IMR-90 (cell line): ENCODE measurements at regions not wholly inside any gene's neighbourhood (a gene's known extent, or its start where the extent isn't known, plus 50 kb on each side); places are given as distances from the start of the nearest gene placed in this dataset.

ENCODE experiments used
- ATAC-seq: fragments of 200-7000 bp; cut with Tn5 transposase; 2 replicates; pipeline ENCODE4 v1.9.1; 2020; ENCODE audit warnings: low read depth, mild to moderate bottlenecking, moderate library complexity
- BruUV-seq: library from RNA; stranded (reverse); fragments of 400-500 nt; replicated peaks from 2 replicates; lab custom pipeline; 2021; lab: Mats Ljungman, UMichigan
- CTCF ChIA-PET: fragments of 300-600 bp; formaldehyde crosslinking; extraction: SDS; loops from one replicate; lab custom pipeline; 2021; ENCODE audit warnings: antibody characterized with exemption; lab: Yijun Ruan, JAX
- POLR2A ChIA-PET: fragments of 300-600 bp; sonication (Branson Sonifier 250); formaldehyde crosslinking; loops from one replicate; lab custom pipeline; 2022; ENCODE audit warnings: antibody characterized with exemption; ENCODE audit not compliant: unreplicated experiment; lab: Charles Lee
- DNase-seq: peaks from one replicate; pipeline ENCODE4 v3.0.0; 2013
- H2AFZ ChIP-seq: replicated peaks from 2 replicates; pipeline ENCODE3; 2013; ENCODE audit warnings: low read length, mild to moderate bottlenecking; ENCODE audit not compliant: poor library complexity
- H2AK5ac ChIP-seq: 2 replicates; pipeline ENCODE4 v1.6.1; 2013; ENCODE audit warnings: low read depth, low read length, inconsistent platforms
- H2AK9ac ChIP-seq: replicated peaks from 2 replicates; pipeline ENCODE3; 2013; ENCODE audit warnings: mild to moderate bottlenecking, low read depth, low read length, moderate library complexity; ENCODE audit not compliant: poor library complexity
- H2BK120ac ChIP-seq: 2 replicates; pipeline ENCODE4 v1.6.1; 2013; ENCODE audit warnings: low read depth, low read length, inconsistent platforms
- H2BK15ac ChIP-seq: 3 replicates; pipeline ENCODE4 v1.6.1; 2013; ENCODE audit warnings: low read depth, low read length, inconsistent platforms
- H2BK20ac ChIP-seq: 2 replicates; pipeline ENCODE4 v1.6.1; 2013; ENCODE audit warnings: low read depth, mild to moderate bottlenecking, inconsistent platforms, low read length, moderate library complexity
- H2BK5ac ChIP-seq: 2 replicates; pipeline ENCODE4 v1.6.1; 2013; ENCODE audit warnings: mild to moderate bottlenecking, low read depth, low read length, inconsistent platforms; ENCODE audit not compliant: poor library complexity, severe bottlenecking
- H3K14ac ChIP-seq: replicated peaks from 2 replicates; pipeline ENCODE4 v1.6.1; 2013; ENCODE audit warnings: low read depth, low read length, inconsistent platforms
- H3K18ac ChIP-seq: 2 replicates; pipeline ENCODE4 v1.6.1; 2013; ENCODE audit warnings: low read depth, low read length, control low read depth
- H3K23ac ChIP-seq: 2 replicates; pipeline ENCODE4 v1.6.1; 2013; ENCODE audit warnings: low read depth, low read length, inconsistent platforms
- H3K27ac ChIP-seq: 2 replicates; pipeline ENCODE4 v1.5.1; 2013; ENCODE audit warnings: mild to moderate bottlenecking, control low read depth, low read length; ENCODE audit not compliant: insufficient read depth
- H3K27me3 ChIP-seq: 2 replicates; pipeline ENCODE4 v1.6.1; 2013; ENCODE audit warnings: low read length; ENCODE audit not compliant: control insufficient read depth, insufficient read depth
- H3K36me3 ChIP-seq: 2 replicates; pipeline ENCODE4 v1.6.1; 2013; ENCODE audit warnings: low read length, mixed read lengths; ENCODE audit not compliant: control insufficient read depth, insufficient read depth
- H3K4ac ChIP-seq: 2 replicates; pipeline ENCODE4 v1.6.1; 2013; ENCODE audit warnings: low read depth, low read length, inconsistent platforms
- H3K4me1 ChIP-seq: 2 replicates; pipeline ENCODE4 v1.6.1; 2013; ENCODE audit warnings: low read length, mixed read lengths; ENCODE audit not compliant: control insufficient read depth, insufficient read depth
- H3K4me2 ChIP-seq: 2 replicates; pipeline ENCODE4 v1.6.1; 2013; ENCODE audit warnings: low read depth, mild to moderate bottlenecking, control low read depth, low read length, moderate library complexity
- H3K4me3 ChIP-seq: 2 replicates; pipeline ENCODE4 v1.5.1; 2013; ENCODE audit warnings: low read depth, mild to moderate bottlenecking, control low read depth, low read length, moderate library complexity; ENCODE audit not compliant: insufficient read depth
- H3K56ac ChIP-seq: 2 replicates; pipeline ENCODE4 v1.6.1; 2013; ENCODE audit warnings: low read length, inconsistent platforms; ENCODE audit not compliant: insufficient read depth; ENCODE audit errors: extremely low read depth
- H3K79me1 ChIP-seq, 2 experiments: 2 replicates each; pipeline ENCODE4 v1.6.1; 2013; ENCODE audit warnings: low read length in 2 of 2, inconsistent platforms in 1 of 2, low read depth in 1 of 2
- H3K9ac ChIP-seq: 2 replicates; pipeline ENCODE4 v1.6.1; 2013; ENCODE audit warnings: low read depth, low read length, control low read depth
- H3K9me1 ChIP-seq: 2 replicates; pipeline ENCODE4 v1.6.1; 2013; ENCODE audit warnings: low read length, inconsistent platforms; ENCODE audit not compliant: insufficient read depth
- H3K9me3 ChIP-seq: 2 replicates; pipeline ENCODE4 v1.6.1; 2013; ENCODE audit warnings: low read length; ENCODE audit not compliant: control insufficient read depth, insufficient read depth
- H4K20me1 ChIP-seq: 2 replicates; pipeline ENCODE4 v1.6.1; 2013; ENCODE audit warnings: low read length, inconsistent platforms; ENCODE audit not compliant: insufficient read depth
- H4K5ac ChIP-seq: 2 replicates; pipeline ENCODE4 v1.6.1; 2013; ENCODE audit warnings: mild to moderate bottlenecking, low read depth, low read length, control low read depth
- H4K8ac ChIP-seq, 2 experiments: 2 replicates each; pipeline ENCODE4 v1.6.1; 2013; ENCODE audit warnings: low read depth in 2 of 2, low read length in 2 of 2, control low read depth in 1 of 2, inconsistent platforms in 1 of 2
- H4K91ac ChIP-seq: 2 replicates; pipeline ENCODE4 v1.6.1; 2013; ENCODE audit warnings: low read depth, low read length, inconsistent platforms; ENCODE audit not compliant: insufficient read depth
- BHLHE40 ChIP-seq: fragments of 150-350 bp; IDR thresholded peaks from 2 replicates; pipeline ENCODE4 v1.6.1; 2016; ENCODE audit warnings: mild to moderate bottlenecking, low read depth, low read length
- CEBPB ChIP-seq: IDR thresholded peaks from 2 replicates; pipeline ENCODE4 v1.6.1; 2012; ENCODE audit warnings: low read depth, low read length, improper control_type of control experiment
- CHD1 ChIP-seq: IDR thresholded peaks from 2 replicates; pipeline ENCODE4 v1.6.1; 2012; ENCODE audit warnings: low read depth, low read length, improper control_type of control experiment
- FOS ChIP-seq: fragments of 150-350 bp; IDR thresholded peaks from 2 replicates; pipeline ENCODE4 v1.6.1; 2016; ENCODE audit warnings: low read depth, low read length
- MAFK ChIP-seq: IDR thresholded peaks from 2 replicates; pipeline ENCODE4 v1.6.1; 2012; ENCODE audit warnings: low read depth, low read length, improper control_type of control experiment
- MAZ ChIP-seq: IDR thresholded peaks from 2 replicates; pipeline ENCODE4 v1.6.1; 2012; ENCODE audit warnings: low read depth, mild to moderate bottlenecking, low read length, improper control_type of control experiment, moderate library complexity, borderline replicate concordance
- MXI1 ChIP-seq: IDR thresholded peaks from 2 replicates; pipeline ENCODE4 v1.6.1; 2012; ENCODE audit warnings: low read depth, mild to moderate bottlenecking, low read length, moderate library complexity, borderline replicate concordance
- NFE2L2 ChIP-seq: fragments of 150-350 bp; IDR thresholded peaks from 2 replicates; pipeline ENCODE4 v1.6.1; 2016; ENCODE audit warnings: low read depth, mild to moderate bottlenecking, low read length
- POLR2A ChIP-seq: IDR thresholded peaks from 2 replicates; pipeline ENCODE4 v1.6.1; 2012; ENCODE audit warnings: mild to moderate bottlenecking, low read depth, low read length
- RAD21 ChIP-seq: IDR thresholded peaks from 2 replicates; pipeline ENCODE4 v1.6.1; 2012; ENCODE audit warnings: low read length, improper control_type of control experiment
- RCOR1 ChIP-seq: IDR thresholded peaks from 2 replicates; pipeline ENCODE4 v1.6.1; 2012; ENCODE audit warnings: mild to moderate bottlenecking, low read length, improper control_type of control experiment; ENCODE audit not compliant: insufficient replicate concordance
- RFX5 ChIP-seq: IDR thresholded peaks from 2 replicates; pipeline ENCODE4 v1.8.0; 2012; ENCODE audit warnings: low read depth, mild to moderate bottlenecking, low read length, moderate library complexity
- SMC3 ChIP-seq: fragments of 150-350 bp; IDR thresholded peaks from 2 replicates; pipeline ENCODE4 v1.6.1; 2016; ENCODE audit warnings: low read depth, mild to moderate bottlenecking, antibody characterized with exemption, low read length, moderate library complexity
- dilution Hi-C: fragments of 300-500 bp; cut with HindIII; formaldehyde crosslinking; loops from one replicate; pipeline ENCODE4 v1.14.3; 2018; ENCODE audit warnings: low sequenced_read_pairs; ENCODE audit not compliant: unreplicated experiment
- in situ Hi-C: fragments of 300-500 bp; cut with MboI; formaldehyde crosslinking; loops from 3 replicates; pipeline ENCODE4 v1.14.3; 2019; ENCODE audit warnings: low sequenced_read_pairs, inconsistent platforms, mixed read lengths
- intact Hi-C: fragments of 100-400 bp; cut with micrococcal nuclease; formaldehyde crosslinking; loops from 2 replicates; pipeline ENCODE4 v1.10.0; 2022
- TF ChIP-seq, protein P1 (sequence below): fragments of 150-350 bp; IDR thresholded peaks from 2 replicates; pipeline ENCODE4 v1.6.1; 2016; ENCODE audit warnings: low read depth, mild to moderate bottlenecking, low read length, moderate library complexity, borderline replicate concordance
- TF ChIP-seq, protein P2 (sequence below): conservative IDR thresholded peaks from 2 replicates; pipeline ENCODE4 v1.5.1; 2012; ENCODE audit warnings: mild to moderate bottlenecking, low read depth, low read length, improper control_type of control experiment
- TF ChIP-seq, protein P3 (sequence below): fragments of 150-350 bp; IDR thresholded peaks from 2 replicates; pipeline ENCODE4 v1.6.1; 2017; ENCODE audit warnings: mild to moderate bottlenecking, antibody characterized with exemption, low read length, low read depth

DNA sequence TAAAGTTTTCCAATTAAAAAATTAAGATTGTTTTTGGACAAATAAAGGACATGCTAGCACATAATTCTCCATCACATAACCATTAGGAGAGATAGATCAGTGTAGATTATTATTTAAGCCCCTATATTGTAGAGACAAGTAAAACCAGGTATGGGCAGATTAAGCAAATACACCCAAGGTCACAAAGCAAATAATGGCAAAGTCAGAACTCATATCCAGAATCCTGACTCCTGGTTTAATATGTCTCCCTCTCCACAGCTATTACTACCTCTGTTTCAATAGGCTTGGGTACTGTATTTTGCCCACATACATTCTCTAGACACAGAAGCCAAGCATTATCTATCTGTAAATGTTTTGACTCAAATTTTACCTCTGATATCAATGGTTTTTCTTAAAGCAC is 282.3 kb downstream of the EPHA4 start:
- no peak overlapping the region for H2AFZ ChIP-seq
- ATAC-seq, result no peak
- dilution Hi-C loops, result no loop called here
- peaks cover 2% of the 10 kb centered on the region; the same call in 1 of the 2 replicates for H3K27me3 ChIP-seq
- H3K4ac ChIP-seq, result no peak overlapping the region
- no peak overlapping the region for H2BK120ac ChIP-seq
- no peaks in the 10 kb centered on the region for H4K20me1 ChIP-seq
- H3K56ac ChIP-seq, result no peak overlapping the region
- no peak overlapping the region for H2BK20ac ChIP-seq
- no peaks in the 10 kb centered on the region for H3K79me1 ChIP-seq
- no peak overlapping the region for H3K4me3 ChIP-seq
- H3K14ac ChIP-seq, result no peak overlapping the region
- H2AK9ac ChIP-seq, result no peak overlapping the region
- no peaks in the 10 kb centered on the region for H3K36me3 ChIP-seq
- H3K18ac ChIP-seq, result no peak overlapping the region
- no TSS peak for BruUV-seq
- DNase-seq, result no peak
- no peak overlapping the region for H4K5ac ChIP-seq
- H3K9me3 ChIP-seq, result no peaks in the 10 kb centered on the region
- H2BK15ac ChIP-seq, result no peak overlapping the region
- H3K4me2 ChIP-seq, result no peak overlapping the region
- no peak overlapping the region for H3K27ac ChIP-seq
- H3K9me1 ChIP-seq, result no peaks in the 10 kb centered on the region
- H4K8ac ChIP-seq, result no peak overlapping the region
- intact Hi-C loops, result no loop called here
- in situ Hi-C loops, result no loop called here
- H3K4me1 ChIP-seq, result peaks cover 1% of the 10 kb centered on the region; the same call in 1 of the 2 replicates
- H3K23ac ChIP-seq, result no peak overlapping the region
- H2BK5ac ChIP-seq, result no peak overlapping the region
- no peak overlapping the region for H2AK5ac ChIP-seq
- ChIA-PET POLR2A (no interaction called here), CTCF (no interaction called here)
- no peak overlapping the region for H3K9ac ChIP-seq
- TF ChIP-seq MXI1 (no peak), FOS (no peak), CEBPB (no peak), POLR2A (no peak), MAZ (no peak), RCOR1 (no peak), CHD1 (no peak), RFX5 (no peak), RAD21 (no peak), NFE2L2 (no peak), MAFK (no peak), SMC3 (no peak), BHLHE40 (no peak)
- TF ChIP-seq, protein P1, sequence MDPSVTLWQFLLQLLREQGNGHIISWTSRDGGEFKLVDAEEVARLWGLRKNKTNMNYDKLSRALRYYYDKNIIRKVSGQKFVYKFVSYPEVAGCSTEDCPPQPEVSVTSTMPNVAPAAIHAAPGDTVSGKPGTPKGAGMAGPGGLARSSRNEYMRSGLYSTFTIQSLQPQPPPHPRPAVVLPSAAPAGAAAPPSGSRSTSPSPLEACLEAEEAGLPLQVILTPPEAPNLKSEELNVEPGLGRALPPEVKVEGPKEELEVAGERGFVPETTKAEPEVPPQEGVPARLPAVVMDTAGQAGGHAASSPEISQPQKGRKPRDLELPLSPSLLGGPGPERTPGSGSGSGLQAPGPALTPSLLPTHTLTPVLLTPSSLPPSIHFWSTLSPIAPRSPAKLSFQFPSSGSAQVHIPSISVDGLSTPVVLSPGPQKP, result no peak
- TF ChIP-seq, protein P2, sequence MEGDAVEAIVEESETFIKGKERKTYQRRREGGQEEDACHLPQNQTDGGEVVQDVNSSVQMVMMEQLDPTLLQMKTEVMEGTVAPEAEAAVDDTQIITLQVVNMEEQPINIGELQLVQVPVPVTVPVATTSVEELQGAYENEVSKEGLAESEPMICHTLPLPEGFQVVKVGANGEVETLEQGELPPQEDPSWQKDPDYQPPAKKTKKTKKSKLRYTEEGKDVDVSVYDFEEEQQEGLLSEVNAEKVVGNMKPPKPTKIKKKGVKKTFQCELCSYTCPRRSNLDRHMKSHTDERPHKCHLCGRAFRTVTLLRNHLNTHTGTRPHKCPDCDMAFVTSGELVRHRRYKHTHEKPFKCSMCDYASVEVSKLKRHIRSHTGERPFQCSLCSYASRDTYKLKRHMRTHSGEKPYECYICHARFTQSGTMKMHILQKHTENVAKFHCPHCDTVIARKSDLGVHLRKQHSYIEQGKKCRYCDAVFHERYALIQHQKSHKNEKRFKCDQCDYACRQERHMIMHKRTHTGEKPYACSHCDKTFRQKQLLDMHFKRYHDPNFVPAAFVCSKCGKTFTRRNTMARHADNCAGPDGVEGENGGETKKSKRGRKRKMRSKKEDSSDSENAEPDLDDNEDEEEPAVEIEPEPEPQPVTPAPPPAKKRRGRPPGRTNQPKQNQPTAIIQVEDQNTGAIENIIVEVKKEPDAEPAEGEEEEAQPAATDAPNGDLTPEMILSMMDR, result no peak
- TF ChIP-seq, protein P3, sequence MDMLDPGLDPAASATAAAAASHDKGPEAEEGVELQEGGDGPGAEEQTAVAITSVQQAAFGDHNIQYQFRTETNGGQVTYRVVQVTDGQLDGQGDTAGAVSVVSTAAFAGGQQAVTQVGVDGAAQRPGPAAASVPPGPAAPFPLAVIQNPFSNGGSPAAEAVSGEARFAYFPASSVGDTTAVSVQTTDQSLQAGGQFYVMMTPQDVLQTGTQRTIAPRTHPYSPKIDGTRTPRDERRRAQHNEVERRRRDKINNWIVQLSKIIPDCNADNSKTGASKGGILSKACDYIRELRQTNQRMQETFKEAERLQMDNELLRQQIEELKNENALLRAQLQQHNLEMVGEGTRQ, result no peak
- no peak overlapping the region for H4K91ac ChIP-seq
